ENCODE measurements at regions not wholly inside any gene's neighbourhood (a gene's known extent, or its start where the extent isn't known, plus 50 kb on each side); places are given as distances from the start of the nearest gene placed in this dataset.

DNA sequence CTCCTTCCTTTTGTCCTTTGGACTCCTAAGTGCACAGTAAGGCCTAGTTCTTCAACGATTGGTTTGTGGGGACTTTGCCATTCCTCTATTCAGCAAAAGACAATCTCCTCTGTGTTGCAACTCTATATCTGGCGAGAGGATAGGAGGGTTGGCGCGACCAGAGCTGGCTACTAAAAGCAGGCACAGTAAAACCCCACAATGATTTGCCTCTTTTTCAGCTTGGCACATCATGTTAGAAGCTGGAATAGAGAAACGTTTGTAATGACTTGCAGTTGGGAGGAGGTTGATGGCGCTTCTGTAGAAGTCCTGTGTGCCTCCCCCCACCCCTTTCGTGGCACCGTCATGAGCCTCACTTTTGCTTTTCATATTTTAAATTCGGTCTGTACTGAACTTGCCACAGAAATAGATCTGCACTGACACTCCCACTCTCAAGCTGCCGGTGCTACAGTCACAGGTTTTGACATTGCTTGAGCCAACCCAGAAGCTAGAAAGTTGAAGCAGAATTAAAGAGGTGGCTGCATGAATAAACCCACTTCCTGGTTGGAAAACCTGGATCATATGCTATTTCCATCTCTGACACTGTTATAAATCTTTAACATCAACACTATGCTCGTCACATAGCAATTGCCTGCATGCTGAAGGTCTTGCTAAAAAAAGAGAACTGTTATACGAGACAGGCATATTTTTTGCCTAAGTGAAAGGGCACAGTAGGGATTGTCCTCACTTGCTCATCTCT is 315.3 kb upstream of the PRICKLE1 start:
- Histone ChIP-seq H3K9me3 (no peaks in the 10 kb centered on the region), H3K27me3 (no peaks in the 10 kb centered on the region), H3K27ac (peak overlapping the region; percentile 63 to 79 (median 70)), H3K4me1 (peaks cover 15 to 25% of the 10 kb centered on the region in 2 donors), H3K36me3 (no peaks in the 10 kb centered on the region), H3K4me3 (peak overlapping the region; percentile 24 to 44 (median 36))
- peak; percentile 80 to 85 for ATAC-seq
- TF ChIP-seq, protein P1, sequence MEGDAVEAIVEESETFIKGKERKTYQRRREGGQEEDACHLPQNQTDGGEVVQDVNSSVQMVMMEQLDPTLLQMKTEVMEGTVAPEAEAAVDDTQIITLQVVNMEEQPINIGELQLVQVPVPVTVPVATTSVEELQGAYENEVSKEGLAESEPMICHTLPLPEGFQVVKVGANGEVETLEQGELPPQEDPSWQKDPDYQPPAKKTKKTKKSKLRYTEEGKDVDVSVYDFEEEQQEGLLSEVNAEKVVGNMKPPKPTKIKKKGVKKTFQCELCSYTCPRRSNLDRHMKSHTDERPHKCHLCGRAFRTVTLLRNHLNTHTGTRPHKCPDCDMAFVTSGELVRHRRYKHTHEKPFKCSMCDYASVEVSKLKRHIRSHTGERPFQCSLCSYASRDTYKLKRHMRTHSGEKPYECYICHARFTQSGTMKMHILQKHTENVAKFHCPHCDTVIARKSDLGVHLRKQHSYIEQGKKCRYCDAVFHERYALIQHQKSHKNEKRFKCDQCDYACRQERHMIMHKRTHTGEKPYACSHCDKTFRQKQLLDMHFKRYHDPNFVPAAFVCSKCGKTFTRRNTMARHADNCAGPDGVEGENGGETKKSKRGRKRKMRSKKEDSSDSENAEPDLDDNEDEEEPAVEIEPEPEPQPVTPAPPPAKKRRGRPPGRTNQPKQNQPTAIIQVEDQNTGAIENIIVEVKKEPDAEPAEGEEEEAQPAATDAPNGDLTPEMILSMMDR (IDR thresholded peaks at IDR 0.05 in 4 of 5, conservative IDR thresholded peaks at IDR 0.05 in 1 of 5) = no peak
- TF ChIP-seq POLR2A (IDR thresholded peaks at IDR 0.05) = no peak
- peak in 1 of 2 donors; percentile 31 for DNase-seq
- in situ Hi-C loops (cut with MboI; ENCODE audit: low sequenced_read_pairs in 4 of 4) (no loop called here), intact Hi-C loops (cut with DNase I; ENCODE audit: low total_unique reads) (no loop called here)

DNA sequence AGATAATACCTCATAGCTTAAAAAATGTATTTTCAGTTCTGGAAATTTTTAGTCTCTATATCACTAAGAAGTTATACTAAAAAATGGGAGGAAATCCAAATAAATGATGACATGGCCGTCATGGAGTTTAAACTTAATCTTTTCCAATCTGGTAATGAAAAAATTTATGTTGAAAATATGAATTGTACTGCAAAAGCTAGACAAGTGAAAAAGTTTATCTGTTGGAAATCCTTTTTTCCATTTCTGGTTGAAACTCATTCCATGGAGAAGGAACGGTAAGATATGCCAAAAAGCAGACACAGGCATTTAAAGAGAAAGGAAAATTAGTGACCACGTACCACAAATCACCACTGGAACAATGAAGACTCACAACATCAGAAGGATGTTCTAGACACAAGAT is 314.2 kb upstream of the PRICKLE1 start:
- Histone ChIP-seq H3K27me3 (no peaks in the 10 kb centered on the region), H3K27ac (peak overlapping the region in 2 of 4 donors; percentile 63 to 79), H3K9me3 (no peaks in the 10 kb centered on the region), H3K4me3 (no peak overlapping the region), H3K36me3 (no peaks in the 10 kb centered on the region), H3K4me1 (peaks cover 15 to 25% of the 10 kb centered on the region in 2 donors)
- intact Hi-C loops (cut with DNase I; ENCODE audit: low total_unique reads) (no loop called here), in situ Hi-C loops (cut with MboI; ENCODE audit: low sequenced_read_pairs in 4 of 4) (no loop called here)
- no peak for ATAC-seq
- DNase-seq = no peak
- TF ChIP-seq, protein P1 (IDR thresholded peaks at IDR 0.05 in 4 of 5, conservative IDR thresholded peaks at IDR 0.05 in 1 of 5) = no peak
- no peak for TF ChIP-seq POLR2A (IDR thresholded peaks at IDR 0.05)

DNA sequence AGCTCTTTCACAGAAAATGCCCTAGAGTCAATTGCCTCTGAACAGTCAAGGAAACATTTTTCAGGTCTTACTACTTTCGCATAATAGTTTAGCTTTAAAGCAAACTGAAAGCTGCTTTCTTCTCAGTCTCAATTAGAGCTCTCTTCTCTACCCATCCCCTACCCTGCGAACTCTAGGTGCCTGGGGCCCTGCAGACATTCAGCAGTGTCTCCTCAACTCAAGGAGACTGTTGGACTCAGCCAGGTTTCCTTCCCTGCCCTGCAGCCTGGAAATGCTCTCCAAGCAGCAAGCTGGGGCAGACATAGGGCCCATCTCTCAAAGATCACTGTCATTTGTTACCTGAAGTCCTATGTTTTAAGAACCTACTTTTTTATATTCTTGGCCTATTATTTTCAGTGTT is 312.5 kb upstream of the PRICKLE1 start:
- ATAC-seq = no peak
- H3K36me3 ChIP-seq = no peaks in the 10 kb centered on the region
- in situ Hi-C loops (cut with MboI; ENCODE audit: low sequenced_read_pairs in 4 of 4) = no loop called here

DNA sequence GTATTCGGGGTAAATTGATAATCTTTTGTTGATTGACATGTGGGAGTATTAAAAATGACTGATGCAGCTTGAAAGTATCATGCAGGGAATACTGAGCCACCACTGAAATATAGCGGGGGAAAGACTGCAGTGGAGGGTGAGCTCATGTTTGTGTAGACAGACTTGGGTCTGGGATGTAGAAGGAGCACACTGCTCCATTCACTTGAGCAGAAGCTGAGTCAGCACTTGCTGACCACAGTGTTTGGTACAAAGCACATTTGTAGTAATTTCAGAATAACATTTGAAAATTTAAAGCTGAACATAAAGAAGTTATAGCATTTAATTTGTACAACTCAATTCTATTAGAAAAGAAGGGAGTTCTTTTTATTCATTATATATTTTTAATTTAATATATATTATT is 304.3 kb upstream of the PRICKLE1 start:
- Histone ChIP-seq H3K27me3 (no peaks in the 10 kb centered on the region), H3K36me3 (no peaks in the 10 kb centered on the region), H3K4me1 (peaks cover 3 to 9% of the 10 kb centered on the region in 2 donors), H3K4me3 (no peak overlapping the region), H3K9me3 (no peaks in the 10 kb centered on the region), H3K27ac (no peak overlapping the region)
- in situ Hi-C loops (cut with MboI; ENCODE audit: low sequenced_read_pairs in 4 of 4) (no loop called here), intact Hi-C loops (cut with DNase I; ENCODE audit: low total_unique reads) (no loop called here)
- TF ChIP-seq, protein P1 (IDR thresholded peaks at IDR 0.05 in 4 of 5, conservative IDR thresholded peaks at IDR 0.05 in 1 of 5) = no peak
- TF ChIP-seq POLR2A (IDR thresholded peaks at IDR 0.05) = no peak
- DNase-seq (no peak), ATAC-seq (no peak)

More for the DNA sequence above, 312.5 kb upstream of the PRICKLE1 start:
- Histone ChIP-seq H3K9me3 (no peaks in the 10 kb centered on the region), H3K4me3 (no peak overlapping the region), H3K4me1 (peaks cover 15 to 25% of the 10 kb centered on the region in 2 donors), H3K27me3 (no peaks in the 10 kb centered on the region), H3K27ac (no peak overlapping the region)
- intact Hi-C loops (cut with DNase I; ENCODE audit: low total_unique reads) = no loop called here
- DNase-seq = no peak
- TF ChIP-seq, protein P1 (IDR thresholded peaks at IDR 0.05 in 4 of 5, conservative IDR thresholded peaks at IDR 0.05 in 1 of 5) = no peak
- no peak for TF ChIP-seq POLR2A (IDR thresholded peaks at IDR 0.05)
